ENCODE measurements at regions not wholly inside any gene's neighbourhood (a gene's known extent, or its start where the extent isn't known, plus 50 kb on each side); places are given as distances from the start of the nearest gene placed in this dataset.

- TF ChIP-seq GATA3 (IDR thresholded peaks at IDR 0.05; ENCODE audit: low read depth, low read length) (no peak), GATA2 (IDR thresholded peaks at IDR 0.05; ENCODE audit: low read depth, low read length) (no peak)
These were observed 1640.7 kb downstream of the C4orf33 start for GRCh38 chr4:130736436-130737185.

- TF ChIP-seq GATA3 (IDR thresholded peaks at IDR 0.05; ENCODE audit: low read depth, low read length) (no peak), GATA2 (IDR thresholded peaks at IDR 0.05; ENCODE audit: low read depth, low read length) (no peak)
These were observed 1642.3 kb downstream of the C4orf33 start for GRCh38 chr4:130738233-130738632.

- no peak for TF ChIP-seq GATA2 (IDR thresholded peaks at IDR 0.05; ENCODE audit: low read depth, low read length)
- TF ChIP-seq GATA3 (IDR thresholded peaks at IDR 0.05; ENCODE audit: low read depth, low read length), result no peak
These were observed 1651.9 kb downstream of the C4orf33 start for GRCh38 chr4:130747842-130748241.

- no peak for TF ChIP-seq GATA3 (IDR thresholded peaks at IDR 0.05; ENCODE audit: low read depth, low read length)
- no peak for TF ChIP-seq GATA2 (IDR thresholded peaks at IDR 0.05; ENCODE audit: low read depth, low read length)
These were observed 1658.0 kb downstream of the C4orf33 start for GRCh38 chr4:130753926-130754325.

GRCh38 chr4:130760246-130760645 lies 1664.3 kb downstream of the C4orf33 start:
- no peak; the same call in 1 of the 2 replicates for TF ChIP-seq GATA3 (IDR thresholded peaks at IDR 0.05; ENCODE audit: low read depth, low read length)

GRCh38 chr4:130808492-130808891 lies 1712.5 kb downstream of the C4orf33 start:
- TF ChIP-seq GATA3 (IDR thresholded peaks at IDR 0.05; ENCODE audit: low read depth, low read length), result peak; percentile 30; the same call in 1 of the 2 replicates
- TF ChIP-seq GATA2 (IDR thresholded peaks at IDR 0.05; ENCODE audit: low read depth, low read length), result no peak; the same call in 1 of the 2 replicates

GRCh38 chr4:130812117-130812765 lies 1716.3 kb downstream of the C4orf33 start:
- TF ChIP-seq GATA2 (IDR thresholded peaks at IDR 0.05; ENCODE audit: low read depth, low read length), result no peak
- TF ChIP-seq GATA3 (IDR thresholded peaks at IDR 0.05; ENCODE audit: low read depth, low read length), result no peak

- no peak for TF ChIP-seq GATA2 (IDR thresholded peaks at IDR 0.05; ENCODE audit: low read depth, low read length)
These were observed 1718.9 kb downstream of the C4orf33 start for GRCh38 chr4:130814896-130815295.

GRCh38 chr4:130820448-130820847 lies 1724.5 kb downstream of the C4orf33 start:
- TF ChIP-seq GATA3 (IDR thresholded peaks at IDR 0.05; ENCODE audit: low read depth, low read length), result no peak

- no peak for TF ChIP-seq GATA3 (IDR thresholded peaks at IDR 0.05; ENCODE audit: low read depth, low read length)
- TF ChIP-seq GATA2 (IDR thresholded peaks at IDR 0.05; ENCODE audit: low read depth, low read length), result no peak
These were observed 1729.3 kb downstream of the C4orf33 start for GRCh38 chr4:130825284-130825683.

GRCh38 chr4:130850019-130850524 lies 1754.1 kb downstream of the C4orf33 start:
- TF ChIP-seq GATA2 (IDR thresholded peaks at IDR 0.05; ENCODE audit: low read depth, low read length) (no peak), GATA3 (IDR thresholded peaks at IDR 0.05; ENCODE audit: low read depth, low read length) (no peak)

GRCh38 chr4:130851107-130851506 lies 1755.2 kb downstream of the C4orf33 start:
- no peak for TF ChIP-seq GATA3 (IDR thresholded peaks at IDR 0.05; ENCODE audit: low read depth, low read length)
- TF ChIP-seq GATA2 (IDR thresholded peaks at IDR 0.05; ENCODE audit: low read depth, low read length), result no peak

- no peak for TF ChIP-seq GATA2 (IDR thresholded peaks at IDR 0.05; ENCODE audit: low read depth, low read length)
- no peak for TF ChIP-seq GATA3 (IDR thresholded peaks at IDR 0.05; ENCODE audit: low read depth, low read length)
These were observed 1756.0 kb downstream of the C4orf33 start for GRCh38 chr4:130851932-130852331.

- no peak for TF ChIP-seq GATA2 (IDR thresholded peaks at IDR 0.05; ENCODE audit: low read depth, low read length)
- no peak for TF ChIP-seq GATA3 (IDR thresholded peaks at IDR 0.05; ENCODE audit: low read depth, low read length)
These were observed 1759.6 kb downstream of the C4orf33 start for GRCh38 chr4:130855533-130855932.

GRCh38 chr4:130859991-130860390 lies 1764.0 kb downstream of the C4orf33 start:
- TF ChIP-seq GATA3 (IDR thresholded peaks at IDR 0.05; ENCODE audit: low read depth, low read length) (no peak), GATA2 (IDR thresholded peaks at IDR 0.05; ENCODE audit: low read depth, low read length) (no peak)
